GM21619 (cell line): ENCODE measurements at regions not wholly inside any gene's neighbourhood (a gene's known extent, or its start where the extent isn't known, plus 50 kb on each side); places are given as distances from the start of the nearest gene placed in this dataset.

Experiments
- ATAC-seq: cut with Tn5 transposase; IDR thresholded peaks from one replicate; pipeline ENCODE4 v1.9.1; 2021; ENCODE audit not compliant: unreplicated experiment

DNA sequence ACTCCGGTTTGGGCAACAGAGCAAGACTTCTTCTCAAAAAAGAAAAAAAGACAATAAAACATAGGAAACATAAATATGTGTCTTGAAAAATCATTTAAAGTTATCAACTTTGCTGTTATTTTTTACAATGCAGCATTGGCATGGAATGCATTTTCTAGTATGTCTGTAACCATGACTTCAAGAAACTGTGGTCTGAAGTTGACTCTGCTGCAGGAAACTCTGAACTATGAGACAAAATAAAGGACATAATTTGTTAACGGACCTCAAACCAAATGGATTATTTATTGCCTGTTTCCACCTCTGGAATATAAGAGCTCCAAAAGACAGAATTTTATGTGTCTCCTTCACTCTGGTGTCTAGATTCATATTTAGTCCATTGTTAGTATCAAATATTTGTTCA is 79.1 kb downstream of the TRIB2 start:
- ATAC-seq: no peak

DNA sequence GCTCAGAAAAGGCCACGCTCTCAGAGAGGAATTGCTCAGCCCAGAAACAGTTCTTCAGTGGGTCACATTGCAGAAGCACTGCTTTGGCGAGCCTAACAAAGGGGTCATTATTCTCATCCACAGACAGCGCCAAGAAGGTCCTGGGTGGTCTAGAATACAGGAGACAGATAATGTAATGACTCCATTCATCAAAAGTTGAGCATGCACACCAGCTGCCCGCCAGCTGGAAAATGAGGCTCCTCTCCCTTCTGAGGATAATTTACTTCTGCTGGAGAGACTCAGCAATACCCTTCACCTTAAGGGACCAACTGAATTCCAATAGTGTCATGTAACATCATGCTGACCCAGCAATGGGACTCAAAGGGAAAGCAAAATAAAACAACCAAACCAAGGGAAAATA is 79.9 kb downstream of the TRIB2 start:
- ATAC-seq: no peak

DNA sequence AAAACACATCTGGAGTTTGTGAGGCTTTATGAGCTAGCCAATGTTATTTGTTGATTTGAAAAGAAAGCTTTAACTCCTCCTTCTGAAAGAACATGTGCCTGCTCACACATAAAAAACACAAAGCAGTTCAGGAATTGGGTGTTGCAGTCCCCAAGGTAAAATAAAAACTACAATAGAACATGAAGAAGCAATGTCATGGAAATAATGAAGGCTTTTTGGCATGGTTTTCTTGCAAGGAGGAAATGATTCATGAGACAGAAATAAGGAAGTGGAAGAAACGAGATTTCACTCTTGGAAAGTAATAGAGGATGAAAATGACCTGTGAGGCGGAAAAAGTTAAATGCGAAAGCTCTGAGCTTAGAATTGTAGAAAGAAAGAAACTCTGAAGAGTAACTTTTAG is 81.1 kb downstream of the TRIB2 start:
- no peak for ATAC-seq

DNA sequence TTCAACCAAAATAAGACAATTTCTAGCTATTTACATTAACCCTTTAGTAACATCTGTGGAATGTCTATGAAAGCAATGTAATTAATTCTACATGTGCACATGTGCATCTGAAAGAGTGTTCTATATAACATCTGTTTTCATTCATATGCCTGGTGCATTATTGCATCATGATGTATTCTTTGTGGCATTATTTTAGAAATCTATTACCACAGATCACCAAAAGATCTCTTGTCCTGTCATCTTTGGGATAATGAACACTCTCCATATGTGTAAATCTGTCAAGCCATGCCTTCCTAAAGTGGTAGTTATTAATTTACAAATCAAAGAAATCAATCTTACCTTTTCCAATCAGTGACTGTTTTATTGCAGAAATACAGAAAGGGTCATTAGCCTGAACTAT is 86.9 kb downstream of the TRIB2 start:
- ATAC-seq: no peak

DNA sequence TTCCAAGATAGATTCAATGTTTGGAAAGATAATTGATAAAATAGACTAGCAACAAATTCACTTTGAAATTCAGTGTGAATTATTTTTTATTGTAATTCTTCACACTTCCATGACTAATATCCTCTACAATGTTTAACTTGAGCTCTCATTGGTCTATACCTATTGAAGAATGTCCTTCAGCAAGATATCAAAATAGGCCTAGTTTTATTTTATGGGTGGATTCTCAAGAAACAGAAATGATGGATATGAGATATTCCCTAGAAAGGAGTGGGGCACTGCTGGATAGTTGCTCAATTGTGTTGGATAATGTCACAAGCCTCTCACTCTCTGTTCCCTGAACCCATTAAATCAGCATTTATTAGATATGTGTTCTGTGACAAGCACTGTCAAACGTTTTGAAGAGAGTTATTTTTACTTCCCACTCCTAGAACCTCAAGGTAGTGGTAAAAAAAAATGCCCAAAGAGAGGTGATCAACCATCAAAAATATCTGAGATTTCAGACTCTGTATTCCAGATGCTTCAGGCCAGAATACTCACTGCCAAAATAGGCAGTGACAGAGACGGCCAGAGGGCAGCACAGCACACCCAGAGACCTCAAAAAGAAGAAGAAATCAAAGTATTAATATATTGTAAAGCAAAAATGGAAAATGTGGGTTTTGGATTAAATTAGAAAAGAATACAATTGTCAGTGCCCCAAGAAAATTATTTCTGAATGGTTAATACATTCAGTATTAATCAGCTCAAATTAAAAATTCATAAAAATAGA is 87.5 kb downstream of the TRIB2 start:
- ATAC-seq: no peak

DNA sequence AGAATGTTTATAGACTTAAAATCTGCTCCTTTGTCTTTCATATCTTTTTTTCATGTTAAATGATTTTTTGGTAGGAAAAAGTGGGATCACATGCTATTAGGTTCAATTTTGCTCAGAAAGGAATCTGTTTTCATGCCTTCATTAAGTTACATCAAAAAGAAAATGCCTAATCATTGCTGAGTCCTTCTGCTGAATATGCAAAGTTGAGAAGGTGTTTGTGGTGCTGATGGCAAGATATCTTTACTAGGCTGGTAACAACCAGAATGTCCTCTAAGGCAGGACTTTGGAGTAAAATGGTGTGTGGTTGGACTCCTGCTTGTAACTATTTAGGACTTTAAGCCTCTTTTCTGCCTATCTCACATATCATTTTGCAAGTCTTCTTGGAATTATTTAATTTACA is 88.3 kb downstream of the TRIB2 start:
- ATAC-seq: no peak

DNA sequence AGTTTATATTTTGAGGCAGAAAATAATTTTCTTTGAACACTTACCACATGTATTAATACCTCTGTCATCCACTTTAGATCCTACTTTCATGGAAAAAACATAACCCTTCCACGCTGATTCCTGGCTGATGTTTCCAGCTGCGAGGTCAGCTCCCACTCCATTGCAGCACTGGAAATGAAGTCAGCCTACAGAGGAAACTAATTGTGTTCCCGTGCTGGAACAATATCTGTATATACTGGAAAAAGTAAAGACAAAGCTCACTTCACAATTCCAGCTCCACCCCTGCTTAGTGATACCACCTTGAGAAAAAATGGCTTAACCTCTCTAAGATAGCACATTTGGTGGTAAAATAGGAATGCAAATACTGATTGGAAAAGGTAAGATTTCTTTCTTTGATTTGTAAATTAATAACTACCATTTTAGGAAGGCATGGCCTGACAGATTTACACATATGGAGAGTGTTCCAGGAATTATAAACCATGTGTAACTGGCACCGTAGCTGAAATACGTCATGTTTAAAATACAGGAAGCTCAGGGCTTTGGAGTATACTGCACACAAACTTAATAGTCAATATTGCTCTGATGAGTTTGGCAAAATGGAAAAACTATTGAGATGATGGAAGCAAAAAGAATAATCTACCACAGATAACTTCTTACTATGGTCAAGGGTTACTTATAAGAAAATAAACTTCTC is 90.0 kb downstream of the TRIB2 start:
- ATAC-seq: no peak

DNA sequence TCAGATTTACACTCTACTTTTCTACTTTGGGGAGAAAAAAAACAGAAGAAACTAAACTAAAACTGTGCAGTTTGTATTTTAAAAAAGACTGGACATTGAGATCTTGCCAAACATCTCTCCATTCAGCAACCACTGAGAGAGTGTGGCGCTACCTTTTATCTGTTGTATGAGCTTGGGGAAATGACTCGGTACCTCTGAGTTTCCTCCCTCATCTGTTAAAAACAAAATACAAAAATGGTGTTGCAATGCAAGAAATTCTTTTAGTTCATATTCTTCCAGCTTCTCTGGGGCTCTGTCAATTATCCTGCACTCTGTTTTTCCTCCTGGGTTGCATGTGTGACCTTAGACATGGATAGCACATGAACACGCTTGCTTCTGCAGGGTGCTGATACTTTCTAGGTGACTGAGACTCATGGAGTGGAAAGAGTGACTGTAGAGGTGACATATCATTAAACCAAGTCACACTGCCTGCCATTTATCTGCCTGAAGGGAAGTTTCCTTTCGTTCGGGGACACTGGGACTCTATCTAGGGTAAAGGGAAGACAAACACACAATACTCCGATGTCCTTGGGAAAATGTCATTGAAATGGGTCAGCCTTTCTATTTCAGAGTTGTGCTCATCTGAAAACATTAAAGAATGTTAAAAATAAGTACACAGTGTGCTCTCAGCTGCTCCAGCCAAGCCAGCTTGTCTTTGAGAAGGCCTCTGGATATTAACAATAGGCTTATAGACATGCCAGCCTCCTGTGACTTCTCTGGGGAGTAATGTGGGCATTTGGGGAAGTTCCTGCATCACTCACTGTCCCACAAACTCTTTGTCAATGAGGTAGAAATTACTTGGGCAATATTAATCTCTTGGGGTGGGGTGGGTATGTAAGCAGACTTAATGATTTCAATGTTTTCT is 91.4 kb downstream of the TRIB2 start:
- ATAC-seq: no peak

DNA sequence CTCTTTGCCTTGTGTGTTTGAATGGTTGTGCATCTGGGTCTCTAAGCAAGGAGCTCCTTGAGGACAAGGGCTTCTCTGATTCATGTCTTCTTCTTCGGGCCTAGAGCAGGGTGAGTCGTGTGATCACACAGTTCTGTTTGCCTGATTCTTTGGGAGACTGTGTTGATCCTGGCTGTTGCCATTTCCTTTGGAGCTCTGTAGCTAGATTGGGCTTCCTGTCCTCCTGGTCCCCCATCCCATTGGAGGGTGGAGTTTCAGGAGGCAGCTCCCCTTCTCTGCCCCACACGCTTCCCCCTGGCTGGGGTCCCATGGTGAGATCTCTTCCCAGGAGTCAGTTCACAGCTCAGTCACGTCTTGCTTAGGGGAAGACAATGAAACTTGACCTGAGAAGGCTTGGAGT is 92.8 kb downstream of the TRIB2 start:
- no peak for ATAC-seq

DNA sequence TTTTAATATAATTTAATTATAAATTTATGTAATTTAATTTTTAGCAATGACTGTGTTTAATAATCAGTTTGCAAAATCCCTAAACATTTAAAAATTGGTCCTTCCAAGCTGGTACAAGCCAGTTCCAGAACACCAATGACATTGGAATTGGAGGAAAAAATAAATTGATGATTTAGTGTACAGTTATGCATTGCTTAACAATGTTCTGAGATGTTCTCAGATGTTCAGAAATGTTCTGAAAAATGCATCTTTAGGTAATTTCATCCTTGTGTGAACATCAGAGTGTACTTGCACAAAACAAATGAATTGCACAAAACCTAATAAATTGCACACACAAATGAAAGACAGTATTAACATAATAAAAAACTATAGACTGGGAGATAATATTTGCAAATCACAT is 95.2 kb downstream of the TRIB2 start:
- no peak for ATAC-seq

DNA sequence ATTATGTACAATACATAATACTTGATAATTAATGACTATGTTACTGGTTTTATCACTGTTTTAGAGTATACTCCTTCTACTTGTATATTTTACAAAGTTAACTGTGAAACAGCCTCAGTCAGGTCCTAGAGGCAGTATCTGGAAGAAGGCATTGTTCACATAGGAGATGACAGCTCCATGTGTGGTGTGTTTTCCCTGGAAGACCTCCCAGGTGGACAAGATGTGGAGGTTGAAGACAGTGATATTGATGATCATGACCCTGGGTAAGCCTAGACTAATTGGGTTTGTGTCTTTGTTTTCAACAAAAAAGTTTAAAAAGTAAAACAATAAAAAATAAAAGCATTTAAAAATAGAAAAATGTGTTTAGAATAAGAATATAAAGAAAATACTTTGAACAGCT is 96.4 kb downstream of the TRIB2 start:
- ATAC-seq: no peak

DNA sequence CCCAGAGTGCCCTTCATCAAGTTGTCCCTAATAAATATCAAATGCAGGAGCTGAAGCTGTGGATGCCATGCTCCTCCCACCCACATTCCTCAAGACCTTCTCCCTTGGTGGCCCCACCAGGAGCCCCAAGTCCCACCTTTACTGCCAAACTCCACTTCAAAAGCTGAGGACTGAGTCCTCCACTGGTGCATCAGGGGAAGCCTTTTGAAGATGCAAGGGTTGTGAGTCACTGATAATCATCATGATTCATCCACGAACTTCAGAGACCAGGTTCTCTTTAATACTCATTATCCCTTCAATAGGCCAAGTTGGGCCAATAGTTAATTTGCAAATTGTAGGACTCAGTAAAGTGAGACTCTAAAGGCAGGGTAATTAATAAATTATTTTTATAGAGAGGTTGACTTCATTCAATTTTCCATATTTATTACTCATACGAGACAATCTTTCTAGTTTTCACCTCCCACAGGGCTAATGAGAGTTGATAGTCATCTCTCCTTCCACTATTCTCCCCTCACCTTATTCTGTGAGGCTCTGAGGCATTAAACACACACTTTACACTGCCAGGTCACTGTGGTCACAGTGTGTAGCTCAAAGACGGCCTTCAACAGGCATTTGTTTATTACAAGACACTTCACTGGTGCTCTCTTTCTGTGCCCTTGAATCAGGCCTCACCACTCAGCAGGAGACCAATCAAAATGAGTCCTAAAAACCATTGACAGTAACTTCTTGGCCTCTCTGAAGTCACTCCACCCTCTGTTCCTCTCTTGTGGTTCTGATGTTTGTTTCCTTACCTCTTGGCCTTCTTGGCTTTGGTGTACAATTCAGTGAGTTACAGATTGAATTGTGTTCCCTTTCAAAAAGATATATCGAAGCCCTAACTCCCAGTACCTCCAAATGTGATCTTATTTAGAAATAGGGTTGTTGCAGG is 99.9 kb downstream of the TRIB2 start:
- no peak for ATAC-seq

DNA sequence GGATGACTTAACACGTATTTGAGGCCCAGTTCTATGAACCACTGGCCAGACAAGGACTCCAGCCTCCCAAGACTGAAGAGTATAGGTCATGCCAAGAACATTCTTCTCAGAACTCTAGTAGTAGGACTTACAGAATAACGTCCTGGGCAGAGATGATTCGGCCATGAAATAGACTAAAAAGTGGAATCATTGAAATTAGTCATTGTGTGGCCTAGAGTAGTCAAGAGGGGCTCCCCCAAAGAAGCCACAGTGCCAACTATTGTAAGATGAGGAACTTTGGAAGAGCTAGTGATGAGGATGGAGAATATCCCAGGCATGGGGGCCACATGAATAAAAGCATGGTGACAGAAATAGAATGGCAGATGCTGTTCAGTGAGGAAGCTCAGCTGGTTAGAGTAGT is 101.1 kb downstream of the TRIB2 start:
- ATAC-seq: no peak

DNA sequence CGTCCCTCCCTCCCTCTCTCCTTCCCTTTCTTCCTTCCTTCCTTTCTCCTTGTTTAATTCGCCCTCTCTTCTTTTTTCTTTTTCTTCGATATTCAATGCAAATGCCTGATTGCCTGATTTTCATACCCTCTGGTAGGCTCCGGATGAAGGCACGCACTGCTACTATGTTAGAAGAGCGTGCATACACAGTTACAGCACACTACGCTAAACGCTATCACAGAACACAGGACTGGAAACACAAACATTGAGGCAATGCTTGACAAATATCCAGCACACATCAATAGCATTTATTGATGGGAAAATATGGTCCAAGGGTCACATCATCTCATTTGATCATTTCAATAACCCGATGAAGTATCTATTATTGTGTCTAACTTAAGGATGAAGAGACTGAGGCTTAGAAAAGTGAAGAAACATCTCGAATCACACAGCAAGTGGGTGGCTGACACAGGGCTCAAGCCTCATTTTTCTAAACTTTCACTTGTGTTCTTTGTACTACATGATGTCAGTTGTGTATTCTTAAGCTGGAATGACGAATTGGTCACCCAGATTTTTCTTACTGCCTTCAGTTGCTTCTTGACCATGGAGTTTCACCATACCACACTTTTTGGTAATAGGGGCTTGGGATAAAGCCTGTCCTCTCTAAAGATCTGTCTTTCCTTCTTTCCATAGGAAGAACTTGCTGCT is 101.8 kb downstream of the TRIB2 start:
- no peak for ATAC-seq

DNA sequence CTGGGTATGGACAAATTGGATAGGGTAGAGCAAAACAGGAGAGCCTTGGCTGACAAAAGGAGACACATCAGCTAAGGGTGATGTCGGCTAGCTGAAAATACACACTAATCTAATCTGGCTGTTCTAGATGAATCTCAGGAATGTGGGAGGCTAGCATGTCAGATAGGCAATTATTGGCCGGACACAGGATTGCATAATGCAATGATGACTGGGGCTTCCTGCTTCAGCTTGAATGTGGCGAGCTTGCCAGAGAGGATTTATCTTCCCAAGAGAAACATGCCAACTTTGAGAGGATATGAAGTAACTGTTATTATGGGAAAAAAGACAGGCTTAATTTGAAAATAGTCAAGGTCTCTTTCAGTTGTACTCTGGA is 102.4 kb downstream of the TRIB2 start:
- ATAC-seq: no peak

DNA sequence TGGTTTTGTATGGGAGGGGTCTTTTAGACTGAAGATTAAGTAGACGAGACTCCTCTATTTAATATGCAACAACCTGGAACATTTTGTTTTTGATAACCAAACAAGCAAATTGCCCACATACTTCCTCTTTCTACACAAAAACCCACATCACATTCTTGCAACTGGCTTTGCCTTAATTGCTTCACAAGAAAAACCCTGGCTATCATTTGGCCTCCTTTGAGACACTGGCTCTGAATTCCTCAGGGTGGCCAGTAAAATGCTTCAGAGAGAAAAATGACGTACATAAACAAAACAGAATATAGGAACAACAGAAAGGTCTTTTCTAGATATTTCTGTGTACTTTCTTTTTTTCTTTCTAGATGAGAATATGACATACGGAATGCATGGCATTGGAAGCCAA is 103.0 kb downstream of the TRIB2 start:
- no peak for ATAC-seq

DNA sequence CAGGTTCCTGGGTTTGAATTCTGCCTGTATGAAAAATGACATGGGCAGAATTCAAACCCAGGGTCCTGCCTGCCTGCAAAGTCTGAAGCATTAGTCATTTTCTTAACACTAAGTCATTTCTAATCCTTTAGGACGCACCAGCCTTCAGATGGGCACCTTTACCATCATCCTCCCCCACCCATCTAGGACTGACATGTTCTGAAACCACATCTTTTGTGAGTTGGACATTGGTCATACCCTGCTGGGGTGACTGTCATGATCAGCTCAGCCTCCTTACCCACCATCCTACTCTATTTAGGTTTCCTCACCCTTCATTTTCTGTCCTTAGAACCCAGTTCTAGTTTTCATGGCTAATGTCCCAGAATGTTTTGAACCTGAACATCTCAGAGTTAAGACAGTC is 104.9 kb downstream of the TRIB2 start:
- no peak for ATAC-seq

DNA sequence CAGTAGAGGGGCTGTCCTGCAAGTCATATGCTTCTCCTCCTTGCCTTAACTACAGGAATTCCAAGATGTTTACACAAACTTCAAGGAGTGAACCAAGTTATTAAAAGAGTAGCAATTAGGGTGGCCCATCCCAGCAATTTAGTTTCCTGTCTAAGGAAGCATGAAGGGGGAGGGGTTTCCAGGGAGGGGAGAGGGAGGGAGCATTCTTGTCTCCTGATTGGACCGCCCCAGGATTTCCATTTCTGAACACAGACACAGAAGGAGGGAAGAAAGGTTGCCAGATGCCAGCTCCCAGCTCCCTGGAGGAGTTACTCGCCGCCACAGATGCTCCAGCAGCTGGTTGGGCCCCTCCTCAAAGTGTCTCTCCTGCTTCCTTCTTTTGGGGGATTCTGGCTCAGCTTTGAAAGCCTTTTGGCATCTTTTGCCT is 107.6 kb downstream of the TRIB2 start:
- ATAC-seq: no peak

DNA sequence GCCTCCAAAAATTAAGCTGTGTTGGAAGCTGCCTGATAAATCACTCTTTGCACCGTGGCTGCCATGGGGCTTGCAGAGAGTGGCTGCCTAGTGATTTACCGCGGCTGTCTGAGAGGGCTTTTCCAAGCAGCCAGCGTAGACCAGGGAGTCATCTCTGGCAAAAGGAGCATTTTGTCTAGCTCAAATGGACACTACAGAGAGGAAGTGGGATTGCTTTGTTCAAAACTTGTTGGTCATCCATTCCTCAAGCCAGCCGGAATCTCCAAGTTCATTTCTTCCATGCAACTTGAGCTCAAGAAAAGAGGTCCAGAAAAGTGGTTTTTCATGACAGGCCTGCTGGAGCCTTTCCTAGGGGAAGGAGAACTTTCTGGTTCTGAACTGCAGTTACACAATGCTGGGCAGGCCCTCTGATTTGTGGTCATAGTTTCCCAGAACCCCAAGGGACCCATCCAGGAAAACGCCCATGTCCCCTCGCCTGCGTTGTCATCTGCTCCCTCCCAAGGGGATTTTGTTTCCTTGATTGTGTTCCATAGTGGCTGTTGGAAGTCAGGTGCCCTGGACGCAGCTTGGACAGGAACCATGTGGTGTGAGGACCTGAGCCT is 108.1 kb downstream of the TRIB2 start:
- ATAC-seq: no peak

DNA sequence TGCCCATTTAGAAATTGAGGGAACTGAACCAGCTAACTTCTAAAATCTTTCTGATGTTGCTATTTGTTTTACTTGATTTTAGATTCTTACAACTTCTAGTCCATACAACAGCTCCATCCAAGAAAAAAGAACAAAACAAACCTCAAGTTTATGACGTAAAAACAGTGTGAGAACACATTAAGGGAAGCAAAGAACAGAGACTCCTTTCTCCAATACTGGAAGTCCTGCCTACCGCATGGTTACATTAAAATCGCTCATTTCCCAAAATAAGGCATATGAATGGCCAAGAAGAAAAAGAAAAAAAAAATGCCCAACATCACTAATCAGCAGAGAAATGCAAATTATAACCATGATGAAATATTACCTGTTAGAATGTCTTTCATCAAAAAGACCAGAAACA is 110.0 kb downstream of the TRIB2 start:
- ATAC-seq: no peak
